Loucy (cell line): ENCODE measurements at regions not wholly inside any gene's neighbourhood (a gene's known extent, or its start where the extent isn't known, plus 50 kb on each side); places are given as distances from the start of the nearest gene placed in this dataset.

Source experiments
- CTCF ChIP-seq: fragments of 200-600 bp; sonication (generic); conservative IDR thresholded peaks from 2 replicates; pipeline ENCODE4 v1.5.1; 2014; ENCODE audit warnings: mild to moderate bottlenecking, antibody characterized with exemption, low read length
- EZH2phosphoT487 ChIP-seq: fragments of 200-600 bp; IDR thresholded peaks from 2 replicates; pipeline ENCODE4 v1.6.1; 2018; ENCODE audit warnings: antibody characterized with exemption, mild to moderate bottlenecking, moderate library complexity, borderline replicate concordance

DNA sequence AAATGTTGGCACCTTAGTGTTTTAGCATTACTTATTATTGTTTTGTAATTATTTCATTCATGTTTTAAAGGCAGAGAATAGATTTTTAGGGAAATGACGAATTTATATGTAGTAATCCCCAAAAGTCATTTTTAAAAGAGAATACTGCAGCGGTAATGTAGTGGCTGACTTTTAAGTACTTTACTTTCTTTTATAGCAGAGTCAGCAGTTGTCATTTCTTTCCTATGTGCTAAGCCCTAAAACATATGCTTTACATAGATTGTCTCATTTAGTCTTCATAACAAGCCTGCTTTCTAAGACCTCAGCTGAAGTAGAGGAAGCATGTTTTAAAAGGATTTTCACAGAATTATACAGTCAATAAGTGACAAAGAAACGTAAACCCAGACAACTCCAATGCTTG lies 102.1 kb upstream of the PEX5L start:
- TF ChIP-seq CTCF, result no peak
- TF ChIP-seq EZH2phosphoT487, result no peak
